Stimulated activated CD8-positive, alpha-beta memory T cell treated with anti-CD3 and anti-CD28 coated beads, Interleukin-15, amount 100 ng/mL, for 1 hour (primary cell): ENCODE measurements at regions not wholly inside any gene's neighbourhood (a gene's known extent, or its start where the extent isn't known, plus 50 kb on each side); places are given as distances from the start of the nearest gene placed in this dataset.
A peak's percentile ranks its signal among the peaks of the same experiment; 100 is the strongest.
"Not testable (repeated sequence)": the region's sequence is repeated elsewhere in the genome, so short reads cannot be mapped to it uniquely, and the experiment has no call there.

Experiments
- DNase-seq: peaks from one replicate; pipeline ENCODE4 v3.0.0-alpha.2; 2020; ENCODE audit warnings: low read depth

GRCh38 chr2:12456293-12457106, 260.2 kb upstream of the TRIB2 start:
- peak; percentile 37 for DNase-seq

- DNase-seq, result no peak
Observed at GRCh38 chr2:12457831-12458230, 258.9 kb upstream of the TRIB2 start.

- no peak for DNase-seq
Observed at GRCh38 chr2:12463189-12463588, 253.5 kb upstream of the TRIB2 start.

- no peak for DNase-seq
Observed at GRCh38 chr2:12465631-12466135, 251.1 kb upstream of the TRIB2 start.

- DNase-seq, result no peak
Observed at GRCh38 chr2:12467303-12467702, 249.4 kb upstream of the TRIB2 start.

GRCh38 chr2:12469141-12469561, 247.6 kb upstream of the TRIB2 start:
- DNase-seq, result no peak

GRCh38 chr2:12472265-12472664, 244.5 kb upstream of the TRIB2 start:
- not testable (repeated sequence) for DNase-seq

GRCh38 chr2:12478151-12479064, 238.3 kb upstream of the TRIB2 start:
- no peak for DNase-seq

GRCh38 chr2:12479065-12479601, 237.6 kb upstream of the TRIB2 start:
- DNase-seq, result no peak

- DNase-seq, result no peak
Observed at GRCh38 chr2:12484536-12485115, 232.1 kb upstream of the TRIB2 start.

- DNase-seq, result no peak
Observed at GRCh38 chr2:12486205-12487118, 230.3 kb upstream of the TRIB2 start.

- DNase-seq, result no peak
Observed at GRCh38 chr2:12487253-12488004, 229.3 kb upstream of the TRIB2 start.

- no peak for DNase-seq
Observed at GRCh38 chr2:12488352-12489318, 228.1 kb upstream of the TRIB2 start.

- no peak for DNase-seq
Observed at GRCh38 chr2:12490641-12491040, 226.1 kb upstream of the TRIB2 start.

- not testable (repeated sequence) for DNase-seq
Observed at GRCh38 chr2:12492360-12492759, 224.4 kb upstream of the TRIB2 start.

- no peak for DNase-seq
Observed at GRCh38 chr2:12493031-12493513, 223.7 kb upstream of the TRIB2 start.

- no peak for DNase-seq
Observed at GRCh38 chr2:12495247-12495868, 221.4 kb upstream of the TRIB2 start.

GRCh38 chr2:12498286-12498685, 218.4 kb upstream of the TRIB2 start:
- no peak for DNase-seq
